H1 (cell line): ENCODE measurements at regions not wholly inside any gene's neighbourhood (a gene's known extent, or its start where the extent isn't known, plus 50 kb on each side); places are given as distances from the start of the nearest gene placed in this dataset.
"Not testable (repeated sequence)": the region's sequence is repeated elsewhere in the genome, so short reads cannot be mapped to it uniquely, and the experiment has no call there.

ENCODE experiments used
- CTCF ChIA-PET: fragments of 300-600 bp; sonication (Branson Sonifier 250); formaldehyde crosslinking; loops from one replicate; lab custom pipeline; 2021; ENCODE audit not compliant: partially characterized antibody; lab: Charles Lee
- POLR2A ChIA-PET: fragments of 300-600 bp; sonication (Branson Sonifier 250); formaldehyde crosslinking; loops from one replicate; lab custom pipeline; 2021; ENCODE audit warnings: inconsistent platforms; ENCODE audit not compliant: partially characterized antibody; lab: Charles Lee
- DNase-seq, 2 experiments: peaks; one replicate each; pipeline versions ENCODE4 v3.0.0 to v3.0.0-alpha.2; 2010 to 2022; ENCODE audit warnings: low spot score in 2 of 2, low read depth in 1 of 2, mixed read lengths in 1 of 2
- FAIRE-seq: peaks from 2 replicates; lab custom pipeline; 2011; peaks lifted over from hg19 to GRCh38; lab: Jason Lieb, UNC
- H2AFZ ChIP-seq: 2 replicates; pipeline ENCODE4 v1.8.1; 2012; ENCODE audit warnings: low read length, inconsistent platforms
- H2AK5ac ChIP-seq: 2 replicates; pipeline ENCODE4 v1.6.1; 2013; ENCODE audit warnings: low read depth, low read length
- H2BK120ac ChIP-seq: replicated peaks from 2 replicates; pipeline ENCODE3; 2013; ENCODE audit warnings: low read depth, low read length, inconsistent platforms
- H2BK12ac ChIP-seq: 2 replicates; pipeline ENCODE4 v1.6.1; 2013; ENCODE audit warnings: low read depth, low read length
- H2BK15ac ChIP-seq: 2 replicates; pipeline ENCODE4 v1.6.1; 2013; ENCODE audit warnings: low read length
- H2BK20ac ChIP-seq: 2 replicates; pipeline ENCODE4 v1.6.1; 2013; ENCODE audit warnings: low read length
- H2BK5ac ChIP-seq: 2 replicates; pipeline ENCODE4 v1.6.1; 2013; ENCODE audit warnings: low read depth, low read length
- H3K14ac ChIP-seq: 2 replicates; pipeline ENCODE4 v1.6.1; 2013; ENCODE audit warnings: inconsistent platforms; ENCODE audit not compliant: insufficient read length
- H3K18ac ChIP-seq: 2 replicates; pipeline ENCODE4 v1.6.1; 2013; ENCODE audit warnings: low read length; ENCODE audit errors: extremely low read depth
- H3K23ac ChIP-seq: 2 replicates; pipeline ENCODE4 v1.6.1; 2013; ENCODE audit warnings: inconsistent platforms; ENCODE audit not compliant: insufficient read length
- H3K23me2 ChIP-seq: 2 replicates; pipeline ENCODE4 v1.6.1; 2013; ENCODE audit warnings: low read depth, low read length
- H3K27ac ChIP-seq: 2 replicates; pipeline ENCODE4 v1.6.1; 2011; ENCODE audit warnings: low read depth, low read length, inconsistent platforms
- H3K27me3 ChIP-seq, 4 experiments: replicated peaks in 1 of 4; 1 replicate in 1 of 4; 2 replicates in 3 of 4; pipeline versions ENCODE4 v1.6.1 to v1.8.1; 2011 to 2013; ENCODE audit warnings: low read length in 3 of 4, mild to moderate bottlenecking in 3 of 4, inconsistent platforms in 2 of 4, mixed read lengths in 2 of 4, moderate library complexity in 1 of 4; ENCODE audit not compliant: control insufficient read depth in 3 of 4, insufficient read depth in 3 of 4; ENCODE audit errors: extremely low read depth in 1 of 4
- H3K36me3 ChIP-seq, 4 experiments: 2 replicates each; pipeline versions ENCODE4 v1.6.1 to v1.8.1; 2011 to 2013; ENCODE audit warnings: mild to moderate bottlenecking in 4 of 4, low read length in 3 of 4, moderate library complexity in 2 of 4, control low read depth in 1 of 4, inconsistent platforms in 1 of 4; ENCODE audit not compliant: insufficient read depth in 4 of 4, control insufficient read depth in 2 of 4
- H3K4ac ChIP-seq: replicated peaks from 2 replicates; pipeline ENCODE3; 2013; ENCODE audit warnings: low read length, low read depth, mixed read lengths, inconsistent platforms; ENCODE audit not compliant: insufficient read length
- H3K4me1 ChIP-seq, 4 experiments: replicated peaks in 1 of 4; 1 replicate in 1 of 4; 2 replicates in 3 of 4; pipeline versions ENCODE4 v1.6.1 to v1.8.1; 2011 to 2013; ENCODE audit warnings: low read length in 3 of 4, inconsistent platforms in 2 of 4, mixed read lengths in 1 of 4; ENCODE audit not compliant: insufficient read depth in 4 of 4, control insufficient read depth in 3 of 4
- H3K4me2 ChIP-seq, 2 experiments: 2 replicates each; pipeline versions ENCODE4 v1.6.1 to v1.8.1; 2011 to 2013; ENCODE audit warnings: low read depth in 2 of 2, low read length in 2 of 2, control low read depth in 1 of 2, inconsistent platforms in 1 of 2, mild to moderate bottlenecking in 1 of 2; ENCODE audit not compliant: insufficient read depth in 1 of 2
- H3K4me3 ChIP-seq, 4 experiments: fragments of 200-600, 300-600 bp in 1 of 4; sonication (generic), shearing (Covaris generic), sonication (Bioruptor Twin) in 1 of 4; 2 replicates each; pipeline versions ENCODE4 v1.5.1 to v1.8.1; 2011 to 2016; ENCODE audit warnings: low read length in 4 of 4, low read depth in 3 of 4, control low read depth in 2 of 4, inconsistent platforms in 2 of 4, mild to moderate bottlenecking in 2 of 4, mixed read lengths in 1 of 4, moderate library complexity in 1 of 4; ENCODE audit not compliant: insufficient read depth in 2 of 4; ENCODE audit errors: extremely low read depth in 1 of 4
- H3K56ac ChIP-seq: replicated peaks from 2 replicates; pipeline ENCODE3; 2013; ENCODE audit warnings: low read depth, mild to moderate bottlenecking, mixed read lengths, low read length, inconsistent platforms; ENCODE audit not compliant: insufficient read length
- H3K79me1 ChIP-seq: 2 replicates; pipeline ENCODE4 v1.6.1; 2013; ENCODE audit warnings: low read depth, low read length, control low read depth
- H3K79me2 ChIP-seq, 2 experiments: 2 replicates each; pipeline versions ENCODE4 v1.6.1 to v1.8.1; 2012 to 2013; ENCODE audit warnings: low read length in 2 of 2, mild to moderate bottlenecking in 2 of 2, inconsistent platforms in 1 of 2; ENCODE audit not compliant: insufficient read depth in 2 of 2, control insufficient read depth in 1 of 2
- H3K9ac ChIP-seq, 4 experiments: replicated peaks in 1 of 4; 1 replicate in 1 of 4; 2 replicates in 3 of 4; pipeline versions ENCODE4 v1.6.1 to v1.8.1; 2011 to 2013; ENCODE audit warnings: low read depth in 3 of 4, low read length in 3 of 4, control low read depth in 2 of 4, mild to moderate bottlenecking in 2 of 4, moderate library complexity in 2 of 4, inconsistent platforms in 1 of 4; ENCODE audit errors: extremely low read depth in 1 of 4
- H3K9me3 ChIP-seq, 2 experiments: 2 replicates each; pipeline versions ENCODE4 v1.6.1 to v1.8.1; 2012 to 2013; ENCODE audit warnings: mild to moderate bottlenecking in 2 of 2, moderate library complexity in 2 of 2, control low read depth in 1 of 2, inconsistent platforms in 1 of 2, low read depth in 1 of 2, low read length in 1 of 2, mixed read lengths in 1 of 2; ENCODE audit not compliant: insufficient read depth in 2 of 2
- H4K20me1 ChIP-seq, 2 experiments: replicated peaks in 1 of 2; 2 replicates each; pipeline versions ENCODE3 to v1.8.1; 2011 to 2013; ENCODE audit warnings: inconsistent platforms in 2 of 2, low read length in 2 of 2, mild to moderate bottlenecking in 1 of 2; ENCODE audit not compliant: insufficient read depth in 2 of 2, control insufficient read depth in 1 of 2
- H4K5ac ChIP-seq: 2 replicates; pipeline ENCODE4 v1.6.1; 2013; ENCODE audit warnings: low read length, low read depth, mixed read lengths, inconsistent platforms; ENCODE audit not compliant: insufficient read length
- H4K8ac ChIP-seq: 2 replicates; pipeline ENCODE4 v1.8.0; 2013; ENCODE audit warnings: mild to moderate bottlenecking, moderate library complexity, low read length, inconsistent platforms; ENCODE audit not compliant: insufficient read depth; ENCODE audit errors: extremely low read depth
- H4K91ac ChIP-seq: replicated peaks from 2 replicates; pipeline ENCODE3; 2013; ENCODE audit warnings: low read length, mixed read lengths, inconsistent platforms; ENCODE audit not compliant: insufficient read length
- HDAC6 ChIP-seq: IDR thresholded peaks from one replicate; pipeline ENCODE4 v1.7.1; 2012; ENCODE audit warnings: low read depth, mild to moderate bottlenecking, inconsistent platforms, low read length, moderate library complexity
- RXRA ChIP-seq: IDR thresholded peaks from 2 replicates; pipeline ENCODE4 v1.6.1; 2011; ENCODE audit warnings: low read depth, mild to moderate bottlenecking, low read length, moderate library complexity; ENCODE audit not compliant: insufficient read depth
- WGBS, 2 experiments: shearing (Covaris generic) in 1 of 2; methylation state at CpG; one replicate each; pipeline versions ENCODE4 v1.1.6 to v1.1.7; 2013 to 2015; ENCODE audit warnings: low lambda C conversion rate in 2 of 2, mixed read lengths in 2 of 2, inconsistent platforms in 1 of 2, low coverage in 1 of 2, missing lambda C conversion rate in 1 of 2; ENCODE audit not compliant: insufficient replicate concordance in 2 of 2, insufficient coverage in 1 of 2, insufficient read length in 1 of 2; ENCODE audit errors: extremely low coverage in 1 of 2, missing lambda C conversion rate in 1 of 2; 5-methylcytosine and 5-hydroxymethylcytosine counted together

DNA sequence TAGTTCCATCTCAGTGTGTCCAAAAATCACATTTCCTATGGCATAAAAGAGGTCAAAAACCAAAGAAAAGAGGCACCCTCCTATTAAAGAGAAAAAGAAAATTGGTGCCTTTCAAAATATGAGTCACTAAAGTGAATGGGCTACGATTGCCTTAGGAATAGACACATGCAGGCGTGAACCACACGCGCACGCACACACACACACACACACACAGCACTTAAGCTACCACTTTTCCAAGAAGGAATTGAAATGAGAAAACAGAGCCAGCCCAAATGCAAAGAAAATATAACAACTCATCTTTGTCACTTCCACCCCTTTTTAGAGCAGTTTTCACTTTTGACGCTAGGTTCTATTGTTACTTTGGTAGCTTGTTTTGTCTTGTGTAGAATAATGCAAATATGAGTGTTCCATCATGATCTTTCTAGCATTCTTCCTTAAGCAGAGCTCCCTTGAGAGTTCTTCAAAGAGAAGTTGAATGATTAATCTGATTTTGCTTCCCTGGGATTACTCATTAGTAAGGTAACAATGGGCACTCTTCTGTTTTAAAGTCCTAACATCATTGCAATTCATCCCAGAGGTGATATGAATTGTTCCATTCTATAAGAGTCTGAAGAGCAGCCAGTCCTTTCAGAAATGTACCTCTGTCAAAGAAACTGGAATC is 239.2 kb upstream of the GNPDA2 start (continued):
- TF ChIP-seq HDAC6 = no peak
- no peak for TF ChIP-seq RXRA

DNA sequence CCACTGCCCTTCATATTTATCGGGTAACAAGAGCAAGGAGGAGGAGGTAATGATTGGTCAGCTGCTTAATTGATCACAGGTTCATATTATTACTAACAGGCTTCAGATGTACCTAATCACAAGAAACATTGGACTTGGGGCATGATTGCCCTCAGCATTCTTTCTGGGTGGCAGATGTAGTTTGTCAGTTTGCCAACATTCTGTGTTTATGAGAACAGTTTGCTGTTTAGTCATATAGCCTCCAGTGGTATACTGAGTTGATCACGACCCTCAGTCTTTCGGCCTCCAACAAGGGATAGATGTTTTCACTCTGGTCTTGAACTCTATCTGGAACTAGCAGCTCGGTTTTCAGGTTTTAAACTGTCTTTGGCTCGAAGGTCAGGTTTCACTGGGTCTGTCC is 237.7 kb upstream of the GNPDA2 start:
- H2AK5ac ChIP-seq, H2BK20ac ChIP-seq, H3K4me2 ChIP-seq, CTCF ChIA-PET, H3K9ac ChIP-seq, H3K4ac ChIP-seq, H4K20me1 ChIP-seq, H4K8ac ChIP-seq, H3K14ac ChIP-seq, H2BK5ac ChIP-seq, H3K18ac ChIP-seq, H2BK120ac ChIP-seq, H2BK12ac ChIP-seq, H4K5ac ChIP-seq, FAIRE-seq, H3K27ac ChIP-seq, DNase-seq, H3K9me3 ChIP-seq, H3K79me2 ChIP-seq, H3K27me3 ChIP-seq, H3K23me2 ChIP-seq, H2BK15ac ChIP-seq, H3K4me3 ChIP-seq, H3K56ac ChIP-seq, H3K4me1 ChIP-seq, H3K79me1 ChIP-seq, H2AFZ ChIP-seq, POLR2A ChIA-PET, H3K36me3 ChIP-seq, H4K91ac ChIP-seq, H3K23ac ChIP-seq: not testable (repeated sequence)
- WGBS, 2 experiments = 95% methylated on average over 5 of the region's 5 CpGs; no CpG with 5 or more reads in 1 of the 2 experiments
